PC-3 (cell line): ENCODE measurements at regions not wholly inside any gene's neighbourhood (a gene's known extent, or its start where the extent isn't known, plus 50 kb on each side); places are given as distances from the start of the nearest gene placed in this dataset.

ENCODE experiments used
- ATAC-seq: fragments of 200-7000 bp; cut with Tn5 transposase; 2 replicates; pipeline ENCODE4 v1.9.1; 2020; ENCODE audit warnings: mild to moderate bottlenecking, moderate library complexity
- BruUV-seq: library from RNA; stranded (reverse); fragments of 400-500 nt; replicated peaks from 2 replicates; lab custom pipeline; 2021; lab: Mats Ljungman, UMichigan
- CTCF ChIA-PET: fragments of 300-600 bp; sonication (Branson Sonifier 250); formaldehyde crosslinking; loops from one replicate; lab custom pipeline; 2022; ENCODE audit warnings: antibody characterized with exemption; lab: Charles Lee
- POLR2A ChIA-PET: fragments of 300-600 bp; sonication (Branson Sonifier 250); formaldehyde crosslinking; loops from one replicate; lab custom pipeline; 2022; ENCODE audit warnings: antibody characterized with exemption; ENCODE audit not compliant: unreplicated experiment; lab: Charles Lee
- DNase-seq: peaks from one replicate; pipeline ENCODE4 v3.0.0-alpha.2; 2015
- H2AFZ ChIP-seq: fragments of 300-600 bp; sonication (generic); 2 replicates; pipeline ENCODE4 v1.6.0; 2016; ENCODE audit warnings: antibody characterized with exemption, low read length
- H3F3A ChIP-seq: fragments of 300-600 bp; sonication (generic); one replicate; pipeline ENCODE4 v1.6.0; 2017; ENCODE audit warnings: antibody characterized with exemption, low read length, control low read depth, mild to moderate bottlenecking; ENCODE audit not compliant: unreplicated experiment
- H3K27ac ChIP-seq: fragments of 300-600 bp; sonication (generic); 2 replicates; pipeline ENCODE4 v1.5.1; 2016; ENCODE audit warnings: mild to moderate bottlenecking, low read length
- H3K27me3 ChIP-seq: fragments of 300-600 bp; sonication (generic); 2 replicates; pipeline ENCODE4 v1.6.1; 2016; ENCODE audit warnings: low read length, mixed read lengths
- H3K36me3 ChIP-seq: fragments of 300-600 bp; sonication (generic); 2 replicates; pipeline ENCODE4 v1.6.1; 2016; ENCODE audit warnings: low read depth, mixed run types, low read length, mixed read lengths
- H3K4me1 ChIP-seq: fragments of 300-600 bp; sonication (generic); 2 replicates; pipeline ENCODE4 v1.5.1; 2016; ENCODE audit warnings: low read length; ENCODE audit not compliant: insufficient read depth
- H3K4me2 ChIP-seq: fragments of 300-600 bp; sonication (generic); 2 replicates; pipeline ENCODE4 v1.6.0; 2016; ENCODE audit warnings: low read length
- H3K4me3 ChIP-seq: fragments of 300-600 bp; sonication (generic); 2 replicates; pipeline ENCODE4 v1.5.1; 2016; ENCODE audit warnings: mild to moderate bottlenecking, low read length, mixed read lengths
- H3K79me2 ChIP-seq: fragments of 300-600 bp; sonication (generic); 2 replicates; pipeline ENCODE4 v1.6.1; 2017; ENCODE audit warnings: low read length, mixed read lengths
- H3K9ac ChIP-seq: fragments of 300-600 bp; sonication (generic); 2 replicates; pipeline ENCODE4 v1.6.0; 2016; ENCODE audit warnings: mild to moderate bottlenecking, low read length
- H3K9me2 ChIP-seq: fragments of 300-600 bp; sonication (generic); replicated peaks from 2 replicates; pipeline ENCODE4 v1.6.1; 2016; ENCODE audit warnings: mixed run types, low read length, mixed read lengths
- H3K9me3 ChIP-seq: fragments of 300-600 bp; sonication (generic); 2 replicates; pipeline ENCODE4 v1.6.1; 2016; ENCODE audit warnings: low read length, mixed read lengths
- H4K20me1 ChIP-seq: fragments of 300-600 bp; sonication (generic); 2 replicates; pipeline ENCODE4 v1.6.1; 2016; ENCODE audit warnings: low read length, mixed read lengths
- EZH2 ChIP-seq: fragments of 300-600 bp; sonication (generic); IDR thresholded peaks from one replicate; pipeline ENCODE4 v1.6.1; 2017; ENCODE audit warnings: antibody characterized with exemption, mild to moderate bottlenecking, low read length; ENCODE audit not compliant: unreplicated experiment
- EZH2phosphoT487 ChIP-seq: fragments of 300-600 bp; sonication (generic); IDR thresholded peaks from 2 replicates; pipeline ENCODE4 v1.6.1; 2018; ENCODE audit warnings: mild to moderate bottlenecking, antibody characterized with exemption, low read length, borderline replicate concordance
- intact Hi-C: fragments of 100-400 bp; cut with micrococcal nuclease; formaldehyde crosslinking; loops from 2 replicates; pipeline ENCODE4 v1.9.0; 2023
- TF ChIP-seq, protein P1 (sequence below): fragments of 300-600 bp; sonication (generic); conservative IDR thresholded peaks from 2 replicates; pipeline ENCODE4 v1.5.1; 2017; ENCODE audit warnings: antibody characterized with exemption, low read depth, mild to moderate bottlenecking, low read length

DNA sequence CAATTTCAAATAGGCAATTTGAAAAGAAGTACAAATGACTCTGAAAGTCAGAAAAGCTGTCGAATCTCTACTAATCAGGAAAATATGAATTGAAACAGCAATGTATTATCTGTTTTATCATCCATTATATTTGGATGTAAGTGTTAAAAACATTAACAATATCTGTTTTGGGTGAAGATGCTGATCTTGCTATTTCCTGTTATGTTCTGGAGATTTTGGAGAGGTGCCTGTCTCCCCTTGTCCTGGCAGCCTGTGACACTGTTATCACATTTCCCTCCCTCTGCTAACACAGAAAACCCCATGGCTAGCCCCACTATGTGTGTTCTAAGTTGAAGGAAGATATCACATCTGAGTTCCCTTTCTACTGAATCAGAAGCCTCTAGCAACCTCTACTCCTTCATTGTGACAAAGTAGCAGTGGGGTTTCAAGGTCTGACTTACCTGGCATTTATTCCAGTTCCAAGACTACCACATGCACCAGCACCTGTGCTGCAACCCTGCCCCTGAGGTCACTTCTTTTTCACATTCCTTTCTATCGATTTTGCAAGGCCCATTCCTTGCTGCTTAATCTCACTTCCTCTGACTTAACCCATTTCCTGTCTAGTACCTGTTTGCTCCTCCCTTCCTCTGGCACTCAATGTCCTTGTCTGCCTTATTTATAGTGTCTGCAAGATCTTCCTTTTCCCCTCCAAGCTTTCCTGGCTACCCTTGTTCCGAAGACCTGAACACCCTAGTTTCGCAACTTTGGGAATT, 95.5 kb upstream of the COL8A1 start:
- ChIA-PET CTCF (no interaction called here), POLR2A (interaction anchor here (1.0 kb wide), 1 partner anchor 29 kb away, joined by 3 read pairs; no protein-coding TSS in a partner anchor)
- Histone ChIP-seq H3K36me3 (no peaks in the 10 kb centered on the region), H3K9ac (no peak overlapping the region), H4K20me1 (no peaks in the 10 kb centered on the region), H3K4me1 (peaks cover 44% of the 10 kb centered on the region), H3F3A (no peaks in the 10 kb centered on the region), H3K9me2 (no peaks in the 10 kb centered on the region), H3K79me2 (no peaks in the 10 kb centered on the region), H3K27ac (no peak overlapping the region), H3K27me3 (no peaks in the 10 kb centered on the region), H3K4me3 (no peak overlapping the region), H3K4me2 (no peak overlapping the region), H3K9me3 (no peaks in the 10 kb centered on the region), H2AFZ (peak overlapping the region; percentile 36)
- intact Hi-C loops, result no loop called here
- TF ChIP-seq EZH2 (no peak), EZH2phosphoT487 (no peak)
- no TSS peak for BruUV-seq
- ATAC-seq (peak; percentile 59), DNase-seq (peak; percentile 87)

DNA sequence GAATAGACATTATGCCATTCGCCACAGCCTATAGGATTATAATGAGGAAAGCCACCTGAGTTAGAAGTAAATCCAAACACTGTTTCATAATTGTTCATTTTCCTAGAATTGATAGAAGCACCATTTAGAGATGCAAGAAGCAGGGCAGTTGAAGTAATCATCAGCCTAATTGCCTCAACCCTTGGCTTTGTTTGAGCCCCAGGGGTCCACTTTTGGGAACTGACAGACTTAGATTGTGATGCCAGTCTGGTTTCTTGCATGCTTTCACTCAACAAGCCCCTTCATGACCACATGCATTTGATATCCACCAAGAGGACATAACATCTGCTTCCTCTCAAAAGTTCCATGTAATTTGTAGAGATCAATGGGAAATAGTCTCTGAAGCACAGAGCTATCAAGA, 97.2 kb upstream of the COL8A1 start:
- POLR2A ChIA-PET, result interaction anchor here (0.5 kb wide), 1 partner anchor 94 kb away, joined by 5 read pairs; no protein-coding TSS in a partner anchor
- no peaks in the 10 kb centered on the region for H3K9me3 ChIP-seq
- peaks cover 40% of the 10 kb centered on the region for H3K4me1 ChIP-seq
- no peaks in the 10 kb centered on the region for H3K79me2 ChIP-seq
- CTCF ChIA-PET, result no interaction called here
- TF ChIP-seq, protein P1, sequence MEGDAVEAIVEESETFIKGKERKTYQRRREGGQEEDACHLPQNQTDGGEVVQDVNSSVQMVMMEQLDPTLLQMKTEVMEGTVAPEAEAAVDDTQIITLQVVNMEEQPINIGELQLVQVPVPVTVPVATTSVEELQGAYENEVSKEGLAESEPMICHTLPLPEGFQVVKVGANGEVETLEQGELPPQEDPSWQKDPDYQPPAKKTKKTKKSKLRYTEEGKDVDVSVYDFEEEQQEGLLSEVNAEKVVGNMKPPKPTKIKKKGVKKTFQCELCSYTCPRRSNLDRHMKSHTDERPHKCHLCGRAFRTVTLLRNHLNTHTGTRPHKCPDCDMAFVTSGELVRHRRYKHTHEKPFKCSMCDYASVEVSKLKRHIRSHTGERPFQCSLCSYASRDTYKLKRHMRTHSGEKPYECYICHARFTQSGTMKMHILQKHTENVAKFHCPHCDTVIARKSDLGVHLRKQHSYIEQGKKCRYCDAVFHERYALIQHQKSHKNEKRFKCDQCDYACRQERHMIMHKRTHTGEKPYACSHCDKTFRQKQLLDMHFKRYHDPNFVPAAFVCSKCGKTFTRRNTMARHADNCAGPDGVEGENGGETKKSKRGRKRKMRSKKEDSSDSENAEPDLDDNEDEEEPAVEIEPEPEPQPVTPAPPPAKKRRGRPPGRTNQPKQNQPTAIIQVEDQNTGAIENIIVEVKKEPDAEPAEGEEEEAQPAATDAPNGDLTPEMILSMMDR, result no peak
- no peak for TF ChIP-seq EZH2phosphoT487
- H3K9ac ChIP-seq, result no peak overlapping the region
- DNase-seq, result no peak
- H3K9me2 ChIP-seq, result no peaks in the 10 kb centered on the region
- ATAC-seq, result no peak
- intact Hi-C loops, result no loop called here
- no peak overlapping the region for H3K4me3 ChIP-seq
- no peaks in the 10 kb centered on the region for H3K36me3 ChIP-seq
- H3K4me2 ChIP-seq, result no peak overlapping the region
- no peaks in the 10 kb centered on the region for H3F3A ChIP-seq
- no peaks in the 10 kb centered on the region for H4K20me1 ChIP-seq
- no peaks in the 10 kb centered on the region for H3K27me3 ChIP-seq
- BruUV-seq, result no TSS peak
- no peak overlapping the region for H3K27ac ChIP-seq
- H2AFZ ChIP-seq, result no peak overlapping the region

DNA sequence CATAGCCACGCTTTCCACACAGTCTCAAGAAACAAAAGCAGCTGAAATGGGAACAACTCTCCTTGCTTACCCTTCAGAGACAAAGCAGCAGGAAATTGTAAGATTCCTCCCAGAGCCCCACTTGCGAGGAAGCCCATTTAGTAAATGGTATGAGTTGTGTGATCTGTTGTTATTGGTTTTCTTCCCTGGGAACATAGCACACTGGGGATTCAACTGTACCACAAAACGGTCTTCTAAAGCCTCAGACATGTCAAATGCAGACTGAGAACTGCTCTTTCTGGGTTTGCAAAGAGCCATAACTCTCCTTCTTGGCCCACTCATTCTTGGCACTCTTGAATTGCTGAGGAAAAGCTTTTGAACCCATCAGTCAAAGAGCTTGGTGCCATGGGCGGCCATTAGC, 101.0 kb upstream of the COL8A1 start:
- intact Hi-C loops, result loop anchor here (5.0 kb wide), 1 partner anchor 150 kb away; no protein-coding TSS in a partner anchor
- H2AFZ ChIP-seq, result no peak overlapping the region; the same call in 1 of the 2 replicates
- BruUV-seq, result no TSS peak

More for the DNA sequence above, 101.0 kb upstream of the COL8A1 start:
- Histone ChIP-seq H3K4me2 (no peak overlapping the region), H3F3A (no peaks in the 10 kb centered on the region), H3K9ac (no peak overlapping the region), H3K9me2 (no peaks in the 10 kb centered on the region), H3K4me3 (no peak overlapping the region), H3K4me1 (peaks cover 13% of the 10 kb centered on the region), H3K27me3 (no peaks in the 10 kb centered on the region), H3K36me3 (no peaks in the 10 kb centered on the region), H4K20me1 (no peaks in the 10 kb centered on the region), H3K9me3 (no peaks in the 10 kb centered on the region), H3K79me2 (no peaks in the 10 kb centered on the region), H3K27ac (no peak overlapping the region)
- no peak for DNase-seq
- TF ChIP-seq, protein P1, result no peak
- TF ChIP-seq EZH2, result no peak
- no peak for TF ChIP-seq EZH2phosphoT487
- ATAC-seq, result no peak
- ChIA-PET CTCF (no interaction called here), POLR2A (interaction anchor here (0.7 kb wide), 1 partner anchor 15 kb away, joined by 3 read pairs; no protein-coding TSS in a partner anchor)
